Stimulated activated memory B cell treated with anti-CD40 and anti-IgM and Interleukin-4, amounts not matched to agents 10 μg/mL and 1 μg/mL and 100 μg/mL, for 72 hours (primary cell): ENCODE measurements at regions not wholly inside any gene's neighbourhood (a gene's known extent, or its start where the extent isn't known, plus 50 kb on each side); places are given as distances from the start of the nearest gene placed in this dataset.
"Not testable (repeated sequence)": the region's sequence is repeated elsewhere in the genome, so short reads cannot be mapped to it uniquely, and the experiment has no call there.

ENCODE experiments used
- ATAC-seq: fragments of 150-1000 bp; cut with Tn5 transposase; 2 replicates; pipeline ENCODE4 v1.10.0; 2021
- H3K27ac Mint-ChIP-seq: one replicate; pipeline ENCODE4 v1.8.0; 2022; ENCODE audit warnings: mild to moderate bottlenecking, mixed read lengths
- H3K27me3 Mint-ChIP-seq: one replicate; pipeline ENCODE4 v1.8.0; 2022; ENCODE audit warnings: mixed read lengths
- H3K36me3 Mint-ChIP-seq: one replicate; pipeline ENCODE4 v1.8.0; 2022; ENCODE audit warnings: mixed read lengths
- H3K4me1 Mint-ChIP-seq: one replicate; pipeline ENCODE4 v1.8.0; 2022; ENCODE audit warnings: mixed read lengths
- H3K4me3 Mint-ChIP-seq: one replicate; pipeline ENCODE4 v1.8.0; 2022; ENCODE audit warnings: mild to moderate bottlenecking, moderate library complexity, mixed read lengths
- H3K9me3 Mint-ChIP-seq: one replicate; pipeline ENCODE4 v1.8.0; 2022; ENCODE audit warnings: mixed read lengths

- not testable (repeated sequence) for H3K9me3 Mint-ChIP-seq, H3K36me3 Mint-ChIP-seq
These were observed 584.1 kb upstream of the KLF12 start for GRCh38 chr13:74718232-74718842.

GRCh38 chr13:74715718-74716117 lies 581.5 kb upstream of the KLF12 start:
- Mint-ChIP-seq H3K27ac (no peak overlapping the region), H3K4me1 (no peaks in the 10 kb centered on the region), H3K27me3 (no peaks in the 10 kb centered on the region), H3K9me3 (no peaks in the 10 kb centered on the region), H3K4me3 (no peak overlapping the region), H3K36me3 (no peaks in the 10 kb centered on the region)
- ATAC-seq: no peak

More at GRCh38 chr13:74718232-74718842, 584.1 kb upstream of the KLF12 start:
- not testable (repeated sequence) for H3K27ac Mint-ChIP-seq, H3K4me3 Mint-ChIP-seq, H3K27me3 Mint-ChIP-seq, H3K4me1 Mint-ChIP-seq, ATAC-seq

GRCh38 chr13:74710006-74710405 lies 575.8 kb upstream of the KLF12 start:
- ATAC-seq: no peak
- no peak overlapping the region for H3K27ac Mint-ChIP-seq
- H3K27me3 Mint-ChIP-seq: no peaks in the 10 kb centered on the region
- no peak overlapping the region for H3K4me3 Mint-ChIP-seq
- H3K4me1 Mint-ChIP-seq: no peaks in the 10 kb centered on the region
- no peaks in the 10 kb centered on the region for H3K9me3 Mint-ChIP-seq
- H3K36me3 Mint-ChIP-seq: no peaks in the 10 kb centered on the region

- Mint-ChIP-seq H3K9me3 (no peaks in the 10 kb centered on the region), H3K36me3 (no peaks in the 10 kb centered on the region), H3K4me1 (no peaks in the 10 kb centered on the region), H3K27ac (no peak overlapping the region), H3K27me3 (no peaks in the 10 kb centered on the region), H3K4me3 (no peak overlapping the region)
- ATAC-seq: no peak
These were observed 575.0 kb upstream of the KLF12 start for GRCh38 chr13:74709226-74709625.

- Mint-ChIP-seq H3K9me3 (no peaks in the 10 kb centered on the region), H3K4me3 (no peak overlapping the region), H3K4me1 (no peaks in the 10 kb centered on the region), H3K36me3 (no peaks in the 10 kb centered on the region), H3K27ac (no peak overlapping the region), H3K27me3 (no peaks in the 10 kb centered on the region)
- no peak for ATAC-seq
These were observed 574.4 kb upstream of the KLF12 start for GRCh38 chr13:74708629-74709028.

GRCh38 chr13:74707291-74707690 lies 573.1 kb upstream of the KLF12 start:
- Mint-ChIP-seq H3K36me3 (no peaks in the 10 kb centered on the region), H3K9me3 (peaks cover 3% of the 10 kb centered on the region), H3K4me1 (no peaks in the 10 kb centered on the region)

GRCh38 chr13:74706801-74707200 lies 572.6 kb upstream of the KLF12 start:
- peaks cover 3% of the 10 kb centered on the region for H3K9me3 Mint-ChIP-seq
- no peaks in the 10 kb centered on the region for H3K27me3 Mint-ChIP-seq
- ATAC-seq: no peak
- no peaks in the 10 kb centered on the region for H3K36me3 Mint-ChIP-seq
- H3K4me3 Mint-ChIP-seq: no peak overlapping the region
- H3K27ac Mint-ChIP-seq: no peak overlapping the region
- H3K4me1 Mint-ChIP-seq: no peaks in the 10 kb centered on the region

More at GRCh38 chr13:74707291-74707690, 573.1 kb upstream of the KLF12 start:
- Mint-ChIP-seq H3K27ac (no peak overlapping the region), H3K4me3 (no peak overlapping the region), H3K27me3 (no peaks in the 10 kb centered on the region)
- no peak for ATAC-seq

GRCh38 chr13:74705438-74705837 lies 571.2 kb upstream of the KLF12 start:
- H3K36me3 Mint-ChIP-seq: no peaks in the 10 kb centered on the region
- no peak for ATAC-seq
- no peaks in the 10 kb centered on the region for H3K27me3 Mint-ChIP-seq
- H3K27ac Mint-ChIP-seq: no peak overlapping the region
- no peaks in the 10 kb centered on the region for H3K4me1 Mint-ChIP-seq
- no peak overlapping the region for H3K4me3 Mint-ChIP-seq
- H3K9me3 Mint-ChIP-seq: peaks cover 3% of the 10 kb centered on the region

GRCh38 chr13:74703855-74704387 lies 569.7 kb upstream of the KLF12 start:
- Mint-ChIP-seq H3K4me3 (no peak overlapping the region), H3K9me3 (peaks cover 3% of the 10 kb centered on the region), H3K36me3 (no peaks in the 10 kb centered on the region), H3K4me1 (no peaks in the 10 kb centered on the region), H3K27ac (no peak overlapping the region), H3K27me3 (no peaks in the 10 kb centered on the region)
- ATAC-seq: no peak

GRCh38 chr13:74696148-74696922 lies 562.1 kb upstream of the KLF12 start:
- Mint-ChIP-seq H3K27me3 (no peaks in the 10 kb centered on the region), H3K36me3 (no peaks in the 10 kb centered on the region), H3K9me3 (no peaks in the 10 kb centered on the region), H3K4me3 (no peak overlapping the region), H3K4me1 (no peaks in the 10 kb centered on the region), H3K27ac (no peak overlapping the region)
- no peak for ATAC-seq

- Mint-ChIP-seq H3K27ac (no peak overlapping the region), H3K4me3 (no peak overlapping the region), H3K4me1 (no peaks in the 10 kb centered on the region), H3K9me3 (no peaks in the 10 kb centered on the region), H3K36me3 (no peaks in the 10 kb centered on the region), H3K27me3 (no peaks in the 10 kb centered on the region)
- ATAC-seq: no peak
These were observed 561.0 kb upstream of the KLF12 start for GRCh38 chr13:74695021-74695800.

GRCh38 chr13:74687442-74688182 lies 553.4 kb upstream of the KLF12 start:
- Mint-ChIP-seq H3K4me3 (no peak overlapping the region), H3K27ac (no peak overlapping the region), H3K9me3 (peaks cover 3% of the 10 kb centered on the region), H3K27me3 (no peaks in the 10 kb centered on the region), H3K36me3 (no peaks in the 10 kb centered on the region), H3K4me1 (no peaks in the 10 kb centered on the region)
- ATAC-seq: no peak

GRCh38 chr13:74683411-74683810 lies 549.2 kb upstream of the KLF12 start:
- Mint-ChIP-seq H3K27me3 (no peaks in the 10 kb centered on the region), H3K4me3 (no peak overlapping the region), H3K27ac (no peak overlapping the region), H3K9me3 (peaks cover 3% of the 10 kb centered on the region), H3K4me1 (no peaks in the 10 kb centered on the region), H3K36me3 (no peaks in the 10 kb centered on the region)
- ATAC-seq: no peak

- no peak overlapping the region for H3K4me3 Mint-ChIP-seq
- ATAC-seq: no peak
- H3K27ac Mint-ChIP-seq: no peak overlapping the region
- no peaks in the 10 kb centered on the region for H3K27me3 Mint-ChIP-seq
- H3K4me1 Mint-ChIP-seq: no peaks in the 10 kb centered on the region
- peaks cover 3% of the 10 kb centered on the region for H3K9me3 Mint-ChIP-seq
- H3K36me3 Mint-ChIP-seq: no peaks in the 10 kb centered on the region
These were observed 548.5 kb upstream of the KLF12 start for GRCh38 chr13:74682746-74683145.

- peaks cover 3% of the 10 kb centered on the region for H3K9me3 Mint-ChIP-seq
- no peak for ATAC-seq
- no peaks in the 10 kb centered on the region for H3K36me3 Mint-ChIP-seq
- H3K4me1 Mint-ChIP-seq: no peaks in the 10 kb centered on the region
- H3K4me3 Mint-ChIP-seq: no peak overlapping the region
- H3K27ac Mint-ChIP-seq: no peak overlapping the region
- no peaks in the 10 kb centered on the region for H3K27me3 Mint-ChIP-seq
These were observed 547.7 kb upstream of the KLF12 start for GRCh38 chr13:74681891-74682290.
